ENCODE measurements at regions not wholly inside any gene's neighbourhood (a gene's known extent, or its start where the extent isn't known, plus 50 kb on each side); places are given as distances from the start of the nearest gene placed in this dataset.

- Histone ChIP-seq H3K27ac (no peak overlapping the region), H3K4me3 (no peak overlapping the region), H3K36me3 (no peaks in the 10 kb centered on the region), H3K9me3 (no peaks in the 10 kb centered on the region), H3K4me1 (no peaks in the 10 kb centered on the region), H3K27me3 (no peaks in the 10 kb centered on the region)
- no peak for TF ChIP-seq CTCF (IDR thresholded peaks at IDR 0.05)
- TF ChIP-seq POLR2AphosphoS5 (IDR thresholded peaks at IDR 0.05) = no peak
- TF ChIP-seq POLR2A (IDR thresholded peaks at IDR 0.05) = no peak
- TF ChIP-seq EP300 (IDR thresholded peaks at IDR 0.05) = no peak
- 98% methylated on average over 4 of the region's 5 CpGs; no CpG with 5 or more reads in 1 of the 2 donors for whole genome bisulfite sequencing, 2 donors (ENCODE audit: low coverage in 1 of 2)
- ATAC-seq = no peak
Measured at GRCh38 chr5:117633093-117633492, 1058.5 kb upstream of the SEMA6A start.

- H3K4me3 ChIP-seq = no peak overlapping the region
- no peaks in the 10 kb centered on the region for H3K4me1 ChIP-seq
- 76 to 86% methylated on average over 3 of the region's 3 CpGs for WGBS, 2 donors (ENCODE audit: low coverage in 1 of 2)
- no peaks in the 10 kb centered on the region for H3K9me3 ChIP-seq
- no peaks in the 10 kb centered on the region for H3K27me3 ChIP-seq
- no peaks in the 10 kb centered on the region for H3K36me3 ChIP-seq
- no peak overlapping the region for H3K27ac ChIP-seq
- no peak for ATAC-seq
- TF ChIP-seq POLR2A (IDR thresholded peaks at IDR 0.05) = no peak
- no peak for TF ChIP-seq POLR2AphosphoS5 (IDR thresholded peaks at IDR 0.05)
Measured at GRCh38 chr5:117624201-117624600, 1049.6 kb upstream of the SEMA6A start.

- TF ChIP-seq EP300 (IDR thresholded peaks at IDR 0.05) (no peak), POLR2AphosphoS5 (IDR thresholded peaks at IDR 0.05) (peak; percentile 67), POLR2A (IDR thresholded peaks at IDR 0.05) (no peak), CTCF (IDR thresholded peaks at IDR 0.05) (no peak)
- Histone ChIP-seq H3K27ac (no peak overlapping the region), H3K27me3 (no peaks in the 10 kb centered on the region), H3K36me3 (no peaks in the 10 kb centered on the region), H3K4me1 (no peaks in the 10 kb centered on the region), H3K9me3 (no peaks in the 10 kb centered on the region), H3K4me3 (no peak overlapping the region)
- WGBS, 2 donors (ENCODE audit: low coverage in 1 of 2) = 24 to 30% methylated on average over 3 of the region's 3 CpGs
- peak; percentile 48 for ATAC-seq
Measured at GRCh38 chr5:117623042-117623805, 1048.6 kb upstream of the SEMA6A start.

DNA sequence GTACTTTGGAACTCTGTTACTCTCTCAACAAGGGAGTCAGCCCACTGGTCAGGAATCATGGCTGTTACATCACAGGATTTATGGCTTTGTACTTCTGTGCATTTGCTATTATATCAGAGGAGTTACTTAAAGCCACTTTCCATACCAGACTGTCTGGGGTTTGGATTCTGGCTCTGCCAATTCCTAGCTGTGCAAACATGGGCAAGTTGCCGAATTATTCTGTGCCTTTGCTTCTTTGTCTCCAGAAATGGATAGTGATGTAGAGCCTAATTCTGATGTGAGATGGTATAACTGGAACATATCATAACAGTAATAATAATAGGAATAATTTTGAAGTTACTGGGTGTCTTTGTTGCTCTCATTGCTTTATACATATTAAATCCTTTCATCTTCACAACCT is 1047.3 kb upstream of the SEMA6A start:
- Histone ChIP-seq H3K4me3 (no peak overlapping the region), H3K27me3 (no peaks in the 10 kb centered on the region), H3K27ac (no peak overlapping the region), H3K9me3 (no peaks in the 10 kb centered on the region), H3K4me1 (no peaks in the 10 kb centered on the region), H3K36me3 (no peaks in the 10 kb centered on the region)
- WGBS, 2 donors (ENCODE audit: low coverage in 1 of 2) = 77 to 86% methylated on average over 1 of the region's 1 CpG
- no peak for TF ChIP-seq POLR2AphosphoS5 (IDR thresholded peaks at IDR 0.05)
- no peak for ATAC-seq

DNA sequence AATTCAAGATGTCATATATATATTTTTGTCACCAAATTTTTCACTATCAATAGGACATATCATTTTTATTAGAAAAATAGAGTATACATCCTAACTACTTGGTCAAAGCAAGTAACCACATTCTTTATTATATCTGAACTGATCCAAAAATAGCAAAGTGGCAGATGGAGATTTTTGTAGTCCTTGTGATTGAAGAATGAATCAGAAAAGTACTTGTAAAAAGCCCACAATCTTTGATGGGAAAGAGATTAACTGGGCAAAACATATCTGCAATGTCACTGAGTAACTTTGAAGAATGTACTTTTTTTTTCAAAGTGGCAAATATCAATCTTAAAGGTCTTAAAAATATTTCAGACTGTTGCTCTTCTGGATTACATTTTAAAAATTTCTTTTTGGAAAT is 1040.6 kb upstream of the SEMA6A start:
- TF ChIP-seq EP300 (IDR thresholded peaks at IDR 0.05) = no peak
- no peak for TF ChIP-seq POLR2A (IDR thresholded peaks at IDR 0.05)
- no peak for TF ChIP-seq POLR2AphosphoS5 (IDR thresholded peaks at IDR 0.05)
- TF ChIP-seq CTCF (IDR thresholded peaks at IDR 0.05) = no peak
- H3K27ac ChIP-seq = no peak overlapping the region
- ATAC-seq = no peak
- no peaks in the 10 kb centered on the region for H3K4me1 ChIP-seq
- H3K9me3 ChIP-seq = no peaks in the 10 kb centered on the region
- H3K27me3 ChIP-seq = no peaks in the 10 kb centered on the region
- H3K4me3 ChIP-seq = no peak overlapping the region
- H3K36me3 ChIP-seq = no peaks in the 10 kb centered on the region

- TF ChIP-seq POLR2AphosphoS5 (IDR thresholded peaks at IDR 0.05) (no peak), CTCF (IDR thresholded peaks at IDR 0.05) (no peak), POLR2A (IDR thresholded peaks at IDR 0.05) (no peak), EP300 (IDR thresholded peaks at IDR 0.05) (no peak)
- WGBS, 2 donors (ENCODE audit: low coverage in 1 of 2) = 74 to 85% methylated on average over 2 of the region's 2 CpGs
Measured at GRCh38 chr5:117614408-117614807, 1039.8 kb upstream of the SEMA6A start.

More at GRCh38 chr5:117614408-117614807, 1039.8 kb upstream of the SEMA6A start:
- Histone ChIP-seq H3K27me3 (no peaks in the 10 kb centered on the region), H3K36me3 (no peaks in the 10 kb centered on the region), H3K4me3 (no peak overlapping the region), H3K4me1 (no peaks in the 10 kb centered on the region), H3K27ac (no peak overlapping the region), H3K9me3 (no peaks in the 10 kb centered on the region)
- ATAC-seq = no peak
